Activated T-helper 17 cell treated with anti-CD3 and anti-CD28 coated beads, Interleukin-2, amount 50 U/mL, for 72 hours (primary cell): ENCODE measurements at regions not wholly inside any gene's neighbourhood (a gene's known extent, or its start where the extent isn't known, plus 50 kb on each side); places are given as distances from the start of the nearest gene placed in this dataset.

ENCODE experiments used
- ATAC-seq: fragments of 150-1000 bp; cut with Tn5 transposase; replicated peaks from 2 replicates; pipeline ENCODE4 v1.10.0; 2021; ENCODE audit warnings: mild to moderate bottlenecking, moderate library complexity
- H3K27ac Mint-ChIP-seq: one replicate; pipeline ENCODE4 v1.8.0; 2022; ENCODE audit warnings: mixed read lengths
- H3K27me3 Mint-ChIP-seq: one replicate; pipeline ENCODE4 v1.8.0; 2022; ENCODE audit warnings: mixed read lengths
- H3K36me3 Mint-ChIP-seq: one replicate; pipeline ENCODE4 v1.8.0; 2022; ENCODE audit warnings: low read depth, mild to moderate bottlenecking, mixed read lengths
- H3K4me1 Mint-ChIP-seq: one replicate; pipeline ENCODE4 v1.8.0; 2022; ENCODE audit warnings: mixed read lengths
- H3K4me3 Mint-ChIP-seq: one replicate; pipeline ENCODE4 v1.8.0; 2022; ENCODE audit warnings: mild to moderate bottlenecking, mixed read lengths
- H3K9me3 Mint-ChIP-seq: one replicate; pipeline ENCODE4 v1.8.0; 2022; ENCODE audit warnings: mixed read lengths

DNA sequence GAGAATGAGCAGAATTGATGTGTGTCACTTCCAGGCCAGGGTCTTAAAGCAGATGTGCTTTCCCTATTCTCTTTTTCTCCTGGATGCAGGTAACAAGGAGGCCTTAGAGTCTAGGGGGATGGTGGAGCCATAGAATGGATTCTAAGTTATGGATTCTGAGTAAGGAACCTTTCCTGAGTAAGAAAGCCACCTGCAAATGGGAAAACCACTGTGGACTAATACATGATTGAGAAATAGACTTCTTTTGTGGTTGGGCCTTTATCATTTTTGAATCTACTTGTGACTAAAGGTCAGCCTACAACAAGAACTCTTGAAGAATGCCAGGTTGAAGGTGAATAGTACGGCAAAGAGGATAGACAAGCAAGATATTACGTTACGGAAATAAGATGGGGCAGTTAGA, 116.1 kb downstream of the CDC7 start:
- no peaks in the 10 kb centered on the region for H3K27me3 Mint-ChIP-seq
- H3K4me3 Mint-ChIP-seq: no peak overlapping the region
- H3K4me1 Mint-ChIP-seq: no peaks in the 10 kb centered on the region
- no peak for ATAC-seq
- H3K27ac Mint-ChIP-seq: no peak overlapping the region
- H3K9me3 Mint-ChIP-seq: peaks cover 4% of the 10 kb centered on the region
- no peaks in the 10 kb centered on the region for H3K36me3 Mint-ChIP-seq

DNA sequence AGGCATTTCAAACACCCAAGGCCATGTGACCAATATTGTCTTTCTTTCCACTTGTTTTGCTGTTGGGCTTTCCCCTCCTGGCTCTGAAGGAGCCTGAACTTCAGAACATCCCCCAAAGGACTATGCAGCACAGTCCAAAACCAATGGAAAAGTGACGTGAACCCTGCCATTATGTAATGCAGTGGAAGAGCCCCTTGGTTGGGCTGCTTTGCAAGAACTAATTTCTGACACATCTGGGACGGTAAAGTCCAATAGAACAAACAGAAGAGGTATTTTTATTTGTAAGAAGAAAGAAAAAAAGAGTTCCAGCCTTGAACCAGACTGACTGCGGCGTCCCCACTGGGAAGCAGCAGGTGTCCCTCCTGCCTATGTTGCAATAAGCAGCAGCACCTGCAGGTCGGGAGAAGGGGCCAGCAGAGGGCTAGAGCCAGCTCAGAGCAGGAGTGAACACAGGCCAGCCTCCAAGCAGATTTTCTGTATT, 116.7 kb downstream of the CDC7 start:
- H3K4me1 Mint-ChIP-seq: no peaks in the 10 kb centered on the region
- H3K4me3 Mint-ChIP-seq: no peak overlapping the region
- no peaks in the 10 kb centered on the region for H3K36me3 Mint-ChIP-seq
- H3K27ac Mint-ChIP-seq: no peak overlapping the region
- H3K9me3 Mint-ChIP-seq: peaks cover 4% of the 10 kb centered on the region
- H3K27me3 Mint-ChIP-seq: no peaks in the 10 kb centered on the region
- no peak for ATAC-seq

DNA sequence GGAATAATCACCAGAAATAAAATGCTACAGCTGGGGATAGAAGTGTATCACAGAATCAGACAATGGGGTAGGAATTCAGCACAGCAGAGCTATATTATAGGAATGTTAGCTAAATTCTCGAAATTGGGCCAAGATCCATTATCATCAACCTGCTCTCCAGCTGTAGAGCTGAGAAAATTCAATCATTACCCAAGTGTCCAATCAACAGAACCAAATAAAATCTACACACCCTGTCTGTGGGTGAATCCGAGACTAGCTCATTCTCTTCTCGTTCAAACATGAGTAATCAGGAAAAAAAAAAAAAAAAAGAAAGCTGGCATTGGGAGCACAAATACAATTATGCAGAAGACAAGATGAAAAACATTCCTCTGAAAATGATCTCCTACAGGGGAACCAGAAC, 119.2 kb downstream of the CDC7 start:
- Mint-ChIP-seq H3K27ac (no peak overlapping the region), H3K4me3 (no peak overlapping the region), H3K27me3 (no peaks in the 10 kb centered on the region), H3K4me1 (no peaks in the 10 kb centered on the region), H3K9me3 (peaks cover 4% of the 10 kb centered on the region), H3K36me3 (no peaks in the 10 kb centered on the region)
- ATAC-seq: no peak

DNA sequence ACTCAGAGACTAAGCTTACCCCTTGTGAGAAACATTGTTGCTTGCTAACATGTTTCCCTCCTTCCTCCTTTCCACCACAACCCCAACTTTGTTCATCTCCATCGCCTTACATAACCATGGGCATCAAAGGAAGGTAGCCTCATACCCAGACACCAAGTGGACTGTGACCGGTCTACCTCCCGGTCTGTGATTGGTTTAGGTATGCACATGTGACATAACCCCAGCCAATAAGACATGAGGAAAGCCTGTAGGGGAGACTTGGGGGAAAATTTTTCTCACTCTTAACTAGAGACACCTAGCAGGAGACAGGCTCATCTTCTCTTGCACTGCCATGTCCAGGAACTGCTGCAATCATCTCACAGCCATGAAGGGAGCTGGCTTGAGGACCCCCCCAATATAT, 120.7 kb downstream of the CDC7 start:
- Mint-ChIP-seq H3K27me3 (no peaks in the 10 kb centered on the region), H3K27ac (no peak overlapping the region), H3K4me3 (no peak overlapping the region), H3K36me3 (no peaks in the 10 kb centered on the region), H3K9me3 (peaks cover 4% of the 10 kb centered on the region), H3K4me1 (no peaks in the 10 kb centered on the region)
- ATAC-seq: no peak

DNA sequence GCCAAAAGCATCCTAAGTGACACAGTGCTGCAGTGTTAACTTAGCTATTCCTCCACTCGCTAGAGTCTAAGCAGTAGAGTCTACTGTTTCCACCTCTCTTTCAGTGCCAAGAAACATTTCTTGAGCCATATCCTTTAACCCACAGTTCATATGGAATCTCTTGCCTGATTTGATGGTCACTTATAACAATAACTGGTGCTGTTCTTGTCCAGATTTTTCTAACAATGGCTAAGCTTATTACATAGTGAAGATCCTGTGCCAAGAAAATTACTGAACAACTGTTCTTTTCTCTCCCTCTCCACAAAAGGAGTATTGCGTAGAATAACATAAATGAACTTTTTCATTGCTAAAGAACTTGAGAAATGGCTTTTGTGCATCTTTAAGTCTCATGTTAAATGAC, 121.3 kb downstream of the CDC7 start:
- Mint-ChIP-seq H3K27ac (no peak overlapping the region), H3K27me3 (no peaks in the 10 kb centered on the region), H3K4me3 (no peak overlapping the region), H3K36me3 (no peaks in the 10 kb centered on the region), H3K4me1 (no peaks in the 10 kb centered on the region), H3K9me3 (peaks cover 1% of the 10 kb centered on the region)
- no peak for ATAC-seq

DNA sequence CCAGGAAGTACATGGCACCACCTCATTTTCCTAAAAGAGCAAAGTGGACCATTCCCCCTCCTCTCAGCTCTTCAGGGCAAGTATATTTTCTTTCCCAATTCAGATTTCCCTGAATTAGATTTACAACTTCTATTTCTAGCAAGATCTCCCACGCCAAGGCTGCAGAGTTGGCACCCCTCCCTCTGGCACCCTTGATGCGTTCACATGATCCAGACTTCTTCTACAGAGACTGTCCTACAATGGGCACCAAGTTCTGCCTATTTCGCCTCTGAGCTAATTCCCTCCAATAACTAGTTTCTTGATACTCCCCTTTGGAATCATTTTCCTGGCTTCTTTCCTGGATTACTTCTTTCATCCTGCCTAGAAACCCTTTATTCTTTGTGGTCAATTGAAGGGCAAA, 122.0 kb downstream of the CDC7 start:
- Mint-ChIP-seq H3K4me1 (no peaks in the 10 kb centered on the region), H3K27me3 (no peaks in the 10 kb centered on the region), H3K9me3 (no peaks in the 10 kb centered on the region), H3K36me3 (no peaks in the 10 kb centered on the region), H3K4me3 (no peak overlapping the region), H3K27ac (no peak overlapping the region)
- ATAC-seq: no peak

DNA sequence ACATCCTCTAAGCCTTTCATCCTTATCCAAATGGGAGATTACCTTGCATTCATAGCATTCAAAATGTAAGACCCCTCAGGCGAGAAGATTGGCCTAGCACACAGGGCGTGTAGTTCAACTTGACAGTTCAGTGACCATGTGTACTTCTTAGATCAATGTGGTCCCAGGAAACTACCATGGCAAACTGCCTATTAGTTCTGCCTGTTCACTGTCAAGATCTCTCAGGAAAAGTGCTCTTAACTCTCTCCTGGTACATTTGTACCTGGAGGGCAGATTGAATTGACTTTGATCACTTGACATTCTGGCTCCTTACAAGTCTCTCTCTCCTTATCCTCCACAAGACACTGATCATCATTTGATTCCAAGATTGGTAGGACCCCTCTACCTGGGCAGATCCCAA, 122.4 kb downstream of the CDC7 start:
- H3K27ac Mint-ChIP-seq: no peak overlapping the region
- H3K4me1 Mint-ChIP-seq: no peaks in the 10 kb centered on the region
- no peak for ATAC-seq
- H3K27me3 Mint-ChIP-seq: no peaks in the 10 kb centered on the region
- no peaks in the 10 kb centered on the region for H3K36me3 Mint-ChIP-seq
- no peaks in the 10 kb centered on the region for H3K9me3 Mint-ChIP-seq
- no peak overlapping the region for H3K4me3 Mint-ChIP-seq

DNA sequence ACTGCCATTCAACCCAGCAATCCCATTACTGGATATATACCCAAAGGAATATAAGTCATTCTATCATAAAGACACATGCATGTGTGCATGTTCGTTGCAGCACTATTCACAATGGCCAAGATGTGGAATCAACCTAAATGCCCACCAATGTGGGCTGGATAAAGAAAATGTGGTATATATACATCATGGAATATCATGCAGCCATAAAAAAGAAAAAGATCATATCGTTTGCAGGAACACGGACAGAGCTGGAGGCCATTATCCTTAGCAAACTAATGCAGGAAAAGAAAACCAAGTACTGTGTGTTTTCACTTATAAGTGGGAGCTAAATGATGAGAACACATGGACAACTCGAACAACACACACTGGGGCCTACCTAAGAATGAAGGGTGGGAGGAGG, 123.7 kb downstream of the CDC7 start:
- no peak overlapping the region for H3K4me3 Mint-ChIP-seq

More for the DNA sequence above, 123.7 kb downstream of the CDC7 start:
- Mint-ChIP-seq H3K36me3 (no peaks in the 10 kb centered on the region), H3K9me3 (no peaks in the 10 kb centered on the region), H3K4me1 (no peaks in the 10 kb centered on the region), H3K27me3 (no peaks in the 10 kb centered on the region), H3K27ac (no peak overlapping the region)
- ATAC-seq: no peak
